GM18868 (cell line): ENCODE measurements at regions not wholly inside any gene's neighbourhood (a gene's known extent, or its start where the extent isn't known, plus 50 kb on each side); places are given as distances from the start of the nearest gene placed in this dataset.

Experiments
- ATAC-seq: cut with Tn5 transposase; IDR thresholded peaks from one replicate; pipeline ENCODE4 v1.9.1; 2021; ENCODE audit warnings: mild to moderate bottlenecking, moderate library complexity; ENCODE audit not compliant: unreplicated experiment

DNA sequence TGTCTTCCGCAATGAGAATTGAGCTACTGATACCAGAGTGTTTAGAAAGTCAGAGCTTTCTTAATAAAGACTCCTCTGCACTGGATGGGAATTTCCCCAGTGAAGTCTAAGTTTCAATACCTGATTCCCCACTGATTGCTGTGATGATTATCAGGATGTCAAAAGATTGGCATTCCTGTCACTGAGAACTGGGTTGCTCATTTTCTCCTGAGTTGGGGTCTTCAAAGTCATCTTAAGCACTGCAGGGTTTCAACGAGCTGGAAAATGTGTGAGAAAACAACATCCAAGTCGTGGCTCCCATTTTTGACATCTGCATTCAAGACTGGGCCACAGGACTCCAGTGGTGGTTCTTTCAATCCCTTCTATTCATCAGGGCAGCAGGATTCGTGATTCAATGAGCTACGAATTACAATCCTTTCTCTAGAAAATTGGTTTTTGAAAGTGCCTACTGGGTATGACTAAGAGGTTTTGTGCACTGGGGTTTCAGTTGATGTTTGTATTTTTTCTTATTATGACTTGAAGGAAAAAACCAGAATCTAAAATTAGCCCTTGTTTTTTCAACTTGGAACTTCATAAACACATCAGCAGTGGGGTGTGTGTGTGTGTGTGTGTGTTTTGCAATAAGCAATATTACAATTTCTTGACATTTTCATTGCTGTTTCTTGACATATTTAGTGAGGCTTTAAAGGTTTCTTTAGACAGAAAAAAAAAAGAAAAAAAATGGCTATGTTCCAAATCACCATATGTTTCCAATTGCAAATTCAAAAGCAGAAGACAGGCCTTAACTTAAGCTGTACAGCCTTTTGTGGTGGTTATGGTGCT, 233.0 kb downstream of the FAM76B start:
- ATAC-seq: peak; percentile 89

- ATAC-seq: no peak
These were observed 233.6 kb downstream of the FAM76B start for GRCh38 chr11:95556011-95556341.

DNA sequence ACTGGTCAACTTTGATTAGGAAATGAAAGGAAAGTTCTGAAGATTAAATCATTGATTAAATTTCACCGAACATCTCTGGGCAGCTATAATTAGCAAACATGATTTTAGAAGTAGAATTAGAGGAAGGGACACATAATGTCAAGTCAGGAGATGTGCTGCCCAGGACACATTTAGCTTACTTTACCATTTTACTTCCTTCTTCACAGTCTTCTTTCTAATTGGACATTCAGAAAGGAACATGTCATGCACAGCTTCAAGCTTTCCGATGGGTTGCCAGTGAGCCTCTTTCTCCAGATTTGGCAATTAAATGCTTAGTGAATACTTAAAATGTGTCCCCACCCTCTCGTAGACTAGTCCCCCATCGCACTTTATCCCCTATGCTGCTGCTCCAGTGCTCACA, 234.7 kb downstream of the FAM76B start:
- no peak for ATAC-seq

- no peak for ATAC-seq
These were observed 240.3 kb downstream of the FAM76B start for GRCh38 chr11:95549301-95549700.

DNA sequence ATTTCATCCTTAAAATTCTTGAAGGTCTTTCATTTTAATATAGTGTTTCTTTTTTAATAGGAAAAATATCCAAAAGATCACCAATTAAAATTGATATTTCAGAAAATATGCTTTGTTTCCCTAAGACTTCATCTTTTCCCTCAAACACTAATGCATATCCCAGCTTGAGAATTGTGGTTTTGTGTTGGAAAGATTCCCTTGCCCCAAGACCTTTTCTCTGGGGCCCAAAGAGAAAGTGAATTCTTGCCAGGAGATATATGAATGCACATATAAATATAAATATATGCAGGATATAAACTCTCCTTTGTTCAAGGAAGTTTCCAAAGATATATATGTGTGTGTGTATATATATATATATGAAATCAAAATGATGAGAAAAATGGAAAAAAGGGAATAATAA, 241.2 kb downstream of the FAM76B start:
- ATAC-seq: no peak

- no peak for ATAC-seq
These were observed 241.6 kb downstream of the FAM76B start for GRCh38 chr11:95547976-95548375.

GRCh38 chr11:95547186-95547585, 242.4 kb downstream of the FAM76B start:
- ATAC-seq: no peak

- ATAC-seq: no peak
These were observed 244.3 kb downstream of the FAM76B start for GRCh38 chr11:95545116-95545875.

- ATAC-seq: no peak
These were observed 245.3 kb downstream of the FAM76B start for GRCh38 chr11:95544095-95544856.

GRCh38 chr11:95542868-95543551, 246.6 kb downstream of the FAM76B start:
- ATAC-seq: no peak

DNA sequence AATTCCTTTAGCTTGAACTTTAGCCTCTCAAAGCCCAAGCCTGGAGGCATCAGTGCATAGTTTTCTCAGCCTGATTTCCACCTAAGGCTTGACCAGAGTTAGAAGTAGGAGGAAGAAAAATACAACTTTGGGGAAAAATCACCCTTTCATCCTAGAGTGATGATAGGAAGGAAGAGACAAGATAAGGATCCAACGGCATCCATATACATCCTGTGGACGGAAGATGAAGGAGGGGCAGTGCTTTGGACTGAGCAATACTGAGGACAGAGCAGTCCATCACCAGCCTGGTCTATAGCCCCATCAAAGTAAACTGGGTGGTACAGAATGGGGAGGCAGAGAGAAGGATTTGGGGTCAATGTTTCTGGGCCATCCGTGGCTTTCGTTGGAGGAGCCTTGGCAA, 247.9 kb downstream of the FAM76B start:
- ATAC-seq: no peak

DNA sequence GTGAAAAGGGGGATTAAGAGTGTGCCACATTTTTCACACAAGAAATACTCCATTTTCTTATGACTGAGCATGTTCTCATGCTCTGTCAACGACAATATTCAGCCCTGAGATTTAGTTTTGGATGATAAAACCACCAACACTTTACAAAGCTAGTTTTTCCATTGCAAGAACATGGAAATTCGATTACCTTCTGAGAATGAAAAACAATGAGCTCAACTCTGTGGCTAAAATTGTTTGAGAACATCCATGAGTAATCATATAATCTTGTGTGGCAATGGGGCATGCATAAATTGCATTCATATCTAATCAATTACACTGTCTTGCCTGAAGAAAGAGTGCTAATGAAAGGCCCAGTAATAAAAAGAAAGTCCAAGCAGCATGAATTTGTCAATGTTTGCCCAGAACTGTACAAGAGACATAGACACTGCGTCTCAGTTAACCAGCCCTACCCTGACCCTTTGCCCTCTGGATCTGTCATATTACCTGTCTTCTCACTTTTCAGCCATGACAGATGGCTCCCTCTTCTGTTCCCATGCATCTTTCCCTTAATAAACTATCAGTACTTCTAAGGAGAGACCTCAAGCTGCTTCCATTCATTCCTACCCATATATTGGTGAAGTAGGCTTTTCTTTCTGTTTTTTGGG, 253.4 kb downstream of the FAM76B start:
- no peak for ATAC-seq

DNA sequence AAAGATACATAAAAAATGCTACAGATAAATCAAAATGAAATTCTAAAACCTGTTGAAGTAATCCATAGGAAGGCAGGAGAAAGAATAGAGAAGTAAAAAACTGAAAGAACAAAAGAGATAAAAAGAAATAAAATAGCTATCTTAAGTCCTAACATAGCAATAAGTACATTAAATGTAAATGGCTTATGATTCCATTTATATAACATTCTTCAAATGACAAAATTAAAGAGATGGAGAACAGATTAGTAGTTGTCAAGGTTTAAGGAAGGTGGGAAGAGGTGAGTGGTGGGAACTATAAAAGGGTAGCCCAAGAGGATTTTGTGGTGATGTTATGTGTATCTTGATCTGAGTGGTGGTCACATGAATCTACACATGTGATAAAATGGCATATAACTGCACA, 254.8 kb downstream of the FAM76B start:
- no peak for ATAC-seq

- ATAC-seq: no peak
These were observed 255.4 kb downstream of the FAM76B start for GRCh38 chr11:95534226-95534625.

GRCh38 chr11:95531116-95531515, 258.5 kb downstream of the FAM76B start:
- no peak for ATAC-seq

- no peak for ATAC-seq
These were observed 265.1 kb downstream of the FAM76B start for GRCh38 chr11:95524314-95525036.

- ATAC-seq: no peak
These were observed 266.7 kb downstream of the FAM76B start for GRCh38 chr11:95522874-95523273.

DNA sequence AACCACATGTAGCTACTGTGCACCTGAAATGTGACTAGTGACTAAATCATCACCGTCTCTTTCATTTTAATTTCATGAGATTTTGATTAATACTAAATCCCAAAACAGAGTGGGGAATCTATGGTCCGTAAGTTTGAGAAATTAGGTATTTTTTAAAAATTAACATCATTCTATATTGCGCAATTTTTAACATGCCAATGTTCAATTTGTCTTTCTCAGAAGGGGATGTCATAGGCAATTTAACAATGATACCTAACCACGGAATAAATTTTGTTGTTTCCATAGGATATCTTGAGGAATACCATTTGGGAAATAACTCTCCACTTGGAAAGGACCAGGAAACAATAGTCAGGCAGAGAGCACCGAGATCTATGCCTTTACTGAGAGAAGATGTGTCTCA, 267.7 kb downstream of the FAM76B start:
- no peak for ATAC-seq

DNA sequence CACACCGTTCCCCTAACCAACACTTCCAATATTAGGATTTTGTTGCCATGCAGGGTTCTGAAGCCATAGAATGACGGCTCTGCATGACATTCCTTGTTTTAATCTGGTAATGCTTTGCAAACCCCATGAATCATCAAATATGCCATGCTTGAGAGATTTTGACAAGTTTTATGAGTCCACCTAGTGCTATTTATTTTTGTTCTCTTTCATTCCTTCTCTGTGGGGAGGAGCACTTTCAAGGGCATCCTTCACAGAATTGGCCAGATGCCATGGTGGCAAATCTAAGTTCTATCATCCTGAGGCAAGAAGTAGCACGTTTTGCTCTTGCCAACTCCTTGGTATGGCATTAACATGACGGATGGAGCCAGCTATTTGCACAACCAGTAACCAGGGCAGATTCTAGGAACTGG, 268.4 kb downstream of the FAM76B start:
- no peak for ATAC-seq
